ENCODE measurements at regions not wholly inside any gene's neighbourhood (a gene's known extent, or its start where the extent isn't known, plus 50 kb on each side); places are given as distances from the start of the nearest gene placed in this dataset.

DNA sequence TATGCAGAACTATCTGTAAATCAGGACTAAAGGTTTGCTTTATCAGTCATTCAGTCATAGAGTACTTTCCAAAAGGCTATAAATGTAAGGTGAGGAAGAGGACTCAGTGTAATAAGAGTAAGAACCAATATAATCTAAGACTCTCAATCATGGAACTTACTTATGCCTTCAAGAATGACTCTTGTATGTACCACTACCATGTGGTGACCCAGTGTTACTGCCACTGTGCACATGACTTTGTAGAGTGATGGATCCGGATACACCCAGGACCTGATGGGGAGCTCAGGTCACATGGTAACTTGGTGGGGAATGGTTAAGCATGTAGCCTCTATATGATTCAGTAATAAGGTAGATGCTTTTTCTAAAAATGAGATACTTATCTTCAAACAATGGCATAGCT lies 2099.8 kb downstream of the MRPL39 start (continued):
- TF ChIP-seq, protein P1, sequence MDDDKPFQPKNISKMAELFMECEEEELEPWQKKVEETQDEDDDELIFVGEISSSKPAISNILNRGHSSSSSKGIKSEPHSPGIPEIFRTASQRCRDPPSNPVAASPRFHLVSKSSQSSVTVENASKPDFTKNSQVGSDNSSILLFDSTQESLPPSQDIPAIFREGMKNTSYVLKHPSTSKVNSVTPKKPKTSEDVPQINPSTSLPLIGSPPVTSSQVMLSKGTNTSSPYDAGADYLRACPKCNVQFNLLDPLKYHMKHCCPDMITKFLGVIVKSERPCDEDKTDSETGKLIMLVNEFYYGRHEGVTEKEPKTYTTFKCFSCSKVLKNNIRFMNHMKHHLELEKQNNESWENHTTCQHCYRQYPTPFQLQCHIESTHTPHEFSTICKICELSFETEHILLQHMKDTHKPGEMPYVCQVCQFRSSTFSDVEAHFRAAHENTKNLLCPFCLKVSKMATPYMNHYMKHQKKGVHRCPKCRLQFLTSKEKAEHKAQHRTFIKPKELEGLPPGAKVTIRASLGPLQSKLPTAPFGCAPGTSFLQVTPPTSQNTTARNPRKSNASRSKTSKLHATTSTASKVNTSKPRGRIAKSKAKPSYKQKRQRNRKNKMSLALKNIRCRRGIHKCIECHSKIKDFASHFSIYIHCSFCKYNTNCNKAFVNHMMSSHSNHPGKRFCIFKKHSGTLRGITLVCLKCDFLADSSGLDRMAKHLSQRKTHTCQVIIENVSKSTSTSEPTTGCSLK (tag by site-specific recombination; IDR thresholded peaks at IDR 0.05) = no peak
- TF ChIP-seq TRIM28 (IDR thresholded peaks at IDR 0.05; ENCODE audit: borderline replicate concordance, low read length) (no peak), ZNF624 (tag by site-specific recombination; IDR thresholded peaks at IDR 0.05) (no peak), HOXD13 (CRISPR knock-in tag; IDR thresholded peaks at IDR 0.05; ENCODE audit: borderline replicate concordance) (no peak)

DNA sequence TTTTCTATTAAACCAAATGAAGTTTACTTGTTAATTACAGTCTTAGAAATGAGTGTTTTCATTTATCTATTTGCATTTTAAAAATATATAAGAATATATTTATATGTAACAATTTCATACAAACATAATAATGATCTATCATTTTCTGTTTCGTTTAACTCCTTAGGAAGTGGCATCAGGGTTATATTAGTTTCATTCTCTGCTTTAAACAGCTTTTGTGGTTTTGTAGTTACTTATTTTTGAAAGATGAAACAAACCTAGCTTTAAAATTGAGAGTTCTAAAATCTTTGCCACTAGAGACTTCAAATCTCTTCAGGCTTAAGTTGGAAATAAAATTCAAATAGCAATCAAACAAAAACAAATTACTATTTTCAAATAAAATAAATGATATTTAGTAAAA lies 2110.6 kb downstream of the MRPL39 start:
- TF ChIP-seq ZNF350 (tag by site-specific recombination; IDR thresholded peaks at IDR 0.05) (no peak), ZNF544 (tag by site-specific recombination; IDR thresholded peaks at IDR 0.05) (no peak), GLI4 (tag by site-specific recombination; IDR thresholded peaks at IDR 0.05) (no peak), ZNF558 (tag by site-specific recombination; IDR thresholded peaks at IDR 0.05) (no peak), ZNF169 (tag by site-specific recombination; IDR thresholded peaks at IDR 0.05) (no peak), ZNF404 (tag by site-specific recombination; IDR thresholded peaks at IDR 0.05) (no peak)
- TF ChIP-seq, protein P2, sequence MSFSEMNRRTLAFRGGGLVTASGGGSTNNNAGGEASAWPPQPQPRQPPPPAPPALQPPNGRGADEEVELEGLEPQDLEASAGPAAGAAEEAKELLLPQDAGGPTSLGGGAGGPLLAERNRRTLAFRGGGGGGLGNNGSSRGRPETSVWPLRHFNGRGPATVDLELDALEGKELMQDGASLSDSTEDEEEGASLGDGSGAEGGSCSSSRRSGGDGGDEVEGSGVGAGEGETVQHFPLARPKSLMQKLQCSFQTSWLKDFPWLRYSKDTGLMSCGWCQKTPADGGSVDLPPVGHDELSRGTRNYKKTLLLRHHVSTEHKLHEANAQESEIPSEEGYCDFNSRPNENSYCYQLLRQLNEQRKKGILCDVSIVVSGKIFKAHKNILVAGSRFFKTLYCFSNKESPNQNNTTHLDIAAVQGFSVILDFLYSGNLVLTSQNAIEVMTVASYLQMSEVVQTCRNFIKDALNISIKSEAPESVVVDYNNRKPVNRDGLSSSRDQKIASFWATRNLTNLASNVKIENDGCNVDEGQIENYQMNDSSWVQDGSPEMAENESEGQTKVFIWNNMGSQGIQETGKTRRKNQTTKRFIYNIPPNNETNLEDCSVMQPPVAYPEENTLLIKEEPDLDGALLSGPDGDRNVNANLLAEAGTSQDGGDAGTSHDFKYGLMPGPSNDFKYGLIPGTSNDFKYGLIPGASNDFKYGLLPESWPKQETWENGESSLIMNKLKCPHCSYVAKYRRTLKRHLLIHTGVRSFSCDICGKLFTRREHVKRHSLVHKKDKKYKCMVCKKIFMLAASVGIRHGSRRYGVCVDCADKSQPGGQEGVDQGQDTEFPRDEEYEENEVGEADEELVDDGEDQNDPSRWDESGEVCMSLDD (tag by site-specific recombination; IDR thresholded peaks at IDR 0.05) = no peak
- TF ChIP-seq, protein P3, sequence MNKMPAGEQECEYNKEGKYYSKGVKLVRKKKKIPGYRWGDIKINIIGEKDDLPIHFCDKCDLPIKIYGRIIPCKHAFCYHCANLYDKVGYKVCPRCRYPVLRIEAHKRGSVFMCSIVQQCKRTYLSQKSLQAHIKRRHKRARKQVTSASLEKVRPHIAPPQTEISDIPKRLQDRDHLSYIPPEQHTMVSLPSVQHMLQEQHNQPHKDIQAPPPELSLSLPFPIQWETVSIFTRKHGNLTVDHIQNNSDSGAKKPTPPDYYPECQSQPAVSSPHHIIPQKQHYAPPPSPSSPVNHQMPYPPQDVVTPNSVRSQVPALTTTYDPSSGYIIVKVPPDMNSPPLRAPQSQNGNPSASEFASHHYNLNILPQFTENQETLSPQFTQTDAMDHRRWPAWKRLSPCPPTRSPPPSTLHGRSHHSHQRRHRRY (tag by site-specific recombination; IDR thresholded peaks at IDR 0.05) = no peak
- TF ChIP-seq, protein P4, sequence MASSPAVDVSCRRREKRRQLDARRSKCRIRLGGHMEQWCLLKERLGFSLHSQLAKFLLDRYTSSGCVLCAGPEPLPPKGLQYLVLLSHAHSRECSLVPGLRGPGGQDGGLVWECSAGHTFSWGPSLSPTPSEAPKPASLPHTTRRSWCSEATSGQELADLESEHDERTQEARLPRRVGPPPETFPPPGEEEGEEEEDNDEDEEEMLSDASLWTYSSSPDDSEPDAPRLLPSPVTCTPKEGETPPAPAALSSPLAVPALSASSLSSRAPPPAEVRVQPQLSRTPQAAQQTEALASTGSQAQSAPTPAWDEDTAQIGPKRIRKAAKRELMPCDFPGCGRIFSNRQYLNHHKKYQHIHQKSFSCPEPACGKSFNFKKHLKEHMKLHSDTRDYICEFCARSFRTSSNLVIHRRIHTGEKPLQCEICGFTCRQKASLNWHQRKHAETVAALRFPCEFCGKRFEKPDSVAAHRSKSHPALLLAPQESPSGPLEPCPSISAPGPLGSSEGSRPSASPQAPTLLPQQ (tag by site-specific recombination; IDR thresholded peaks at IDR 0.05) = no peak
- TF ChIP-seq, protein P5, sequence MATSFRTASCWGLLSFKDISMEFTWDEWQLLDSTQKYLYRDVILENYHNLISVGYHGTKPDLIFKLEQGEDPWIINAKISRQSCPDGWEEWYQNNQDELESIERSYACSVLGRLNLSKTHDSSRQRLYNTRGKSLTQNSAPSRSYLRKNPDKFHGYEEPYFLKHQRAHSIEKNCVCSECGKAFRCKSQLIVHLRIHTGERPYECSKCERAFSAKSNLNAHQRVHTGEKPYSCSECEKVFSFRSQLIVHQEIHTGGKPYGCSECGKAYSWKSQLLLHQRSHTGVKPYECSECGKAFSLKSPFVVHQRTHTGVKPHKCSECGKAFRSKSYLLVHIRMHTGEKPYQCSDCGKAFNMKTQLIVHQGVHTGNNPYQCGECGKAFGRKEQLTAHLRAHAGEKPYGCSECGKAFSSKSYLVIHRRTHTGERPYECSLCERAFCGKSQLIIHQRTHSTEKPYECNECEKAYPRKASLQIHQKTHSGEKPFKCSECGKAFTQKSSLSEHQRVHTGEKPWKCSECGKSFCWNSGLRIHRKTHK (tag by site-specific recombination; IDR thresholded peaks at IDR 0.05) = no peak
- no peak overlapping the region for H3K4me3 ChIP-seq (ENCODE audit: low read depth, low read length)
- no peaks in the 10 kb centered on the region; the same call in 1 of the 2 replicates for H3K9me3 ChIP-seq (ENCODE audit: control insufficient read depth, insufficient read depth, low read depth, low read length)
- CTCF ChIA-PET = interaction anchor here (0.7 kb wide), 1 partner anchor 1005 kb away, joined by 4 read pairs; no protein-coding TSS in a partner anchor
- no peaks in the 10 kb centered on the region for H3K36me3 ChIP-seq (ENCODE audit: control insufficient read depth in 2 of 2, insufficient read depth in 1 of 2, low read length in 2 of 2)
- H3K27ac ChIP-seq (ENCODE audit: extremely low read depth, low read depth, low read length) = no peak overlapping the region
- POLR2A ChIA-PET = no interaction called here
- H3K4me1 ChIP-seq (ENCODE audit: control insufficient read depth, insufficient read depth, low read length) = no peaks in the 10 kb centered on the region

DNA sequence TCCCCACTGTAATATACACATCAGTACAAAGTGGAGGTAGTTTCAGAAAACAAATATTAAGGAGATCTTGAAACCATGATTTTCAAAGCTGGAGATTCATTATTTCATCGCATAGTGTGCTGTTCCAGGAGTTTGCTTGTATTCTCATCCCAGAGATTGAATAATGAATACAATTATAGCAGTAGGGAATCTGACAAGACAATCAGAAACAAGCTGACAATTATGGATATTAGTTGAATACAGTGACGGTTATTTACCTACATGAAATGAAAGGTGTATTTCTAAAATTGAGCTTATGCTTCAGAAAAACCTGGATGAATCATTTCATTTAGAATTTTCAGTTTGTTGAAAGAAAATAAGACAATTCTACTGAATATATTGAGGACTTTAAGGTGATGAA lies 2119.0 kb downstream of the MRPL39 start:
- Histone ChIP-seq H3K4me3 (ENCODE audit: low read depth, low read length) (no peak overlapping the region), H3K36me3 (ENCODE audit: control insufficient read depth in 2 of 2, insufficient read depth in 1 of 2, low read length in 2 of 2) (no peaks in the 10 kb centered on the region), H3K27ac (ENCODE audit: extremely low read depth, low read depth, low read length) (no peak overlapping the region), H3K9me3 (ENCODE audit: control insufficient read depth, insufficient read depth, low read depth, low read length) (no peaks in the 10 kb centered on the region; the same call in 1 of the 2 replicates), H3K4me1 (ENCODE audit: control insufficient read depth, insufficient read depth, low read length) (no peaks in the 10 kb centered on the region)
- POLR2A ChIA-PET = no interaction called here
- CTCF ChIA-PET = no interaction called here
- no peak for TF ChIP-seq ZNF391 (tag by site-specific recombination; IDR thresholded peaks at IDR 0.05; ENCODE audit: borderline replicate concordance, low read depth)
- no peak for TF ChIP-seq ZNF10 (tag by site-specific recombination; IDR thresholded peaks at IDR 0.05)
- no peak for TF ChIP-seq ZNF174 (tag by site-specific recombination; IDR thresholded peaks at IDR 0.05)
- TF ChIP-seq TRIM28 (IDR thresholded peaks at IDR 0.05; ENCODE audit: borderline replicate concordance, low read length) = no peak
- no peak for TF ChIP-seq ZNF16 (tag by site-specific recombination; IDR thresholded peaks at IDR 0.05; ENCODE audit: low read depth)
- TF ChIP-seq OSR2 (tag by site-specific recombination; IDR thresholded peaks at IDR 0.05) = no peak
- TF ChIP-seq, protein P6, sequence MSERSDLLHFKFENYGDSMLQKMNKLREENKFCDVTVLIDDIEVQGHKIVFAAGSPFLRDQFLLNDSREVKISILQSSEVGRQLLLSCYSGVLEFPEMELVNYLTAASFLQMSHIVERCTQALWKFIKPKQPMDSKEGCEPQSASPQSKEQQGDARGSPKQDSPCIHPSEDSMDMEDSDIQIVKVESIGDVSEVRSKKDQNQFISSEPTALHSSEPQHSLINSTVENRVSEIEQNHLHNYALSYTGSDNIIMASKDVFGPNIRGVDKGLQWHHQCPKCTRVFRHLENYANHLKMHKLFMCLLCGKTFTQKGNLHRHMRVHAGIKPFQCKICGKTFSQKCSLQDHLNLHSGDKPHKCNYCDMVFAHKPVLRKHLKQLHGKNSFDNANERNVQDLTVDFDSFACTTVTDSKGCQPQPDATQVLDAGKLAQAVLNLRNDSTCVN (tag by site-specific recombination; optimal IDR thresholded peaks at IDR 0.05) = no peak
- no peak for TF ChIP-seq TCF7L2 (IDR thresholded peaks at IDR 0.05; ENCODE audit: borderline replicate concordance, low read depth, low read length)
- TF ChIP-seq ZNF585B (tag by site-specific recombination; IDR thresholded peaks at IDR 0.05) = no peak
- TF ChIP-seq ZNF561 (tag by site-specific recombination; IDR thresholded peaks at IDR 0.05; ENCODE audit: borderline replicate concordance) = no peak
- no peak for TF ChIP-seq ZNF423 (tag by site-specific recombination; IDR thresholded peaks at IDR 0.05)
- no peak for TF ChIP-seq GLIS1 (tag by site-specific recombination; IDR thresholded peaks at IDR 0.05)

Data from HEK293 (cell line).